GM12878 (cell line): ENCODE measurements at regions not wholly inside any gene's neighbourhood (a gene's known extent, or its start where the extent isn't known, plus 50 kb on each side); places are given as distances from the start of the nearest gene placed in this dataset.
A peak's percentile ranks its signal among the peaks of the same experiment; 100 is the strongest.

Experiments
- EED ChIP-seq: sonication (generic); IDR thresholded peaks from 2 replicates; pipeline ENCODE4 v1.6.1; 2016; ENCODE audit warnings: antibody characterized with exemption, low read depth
- IKZF2 ChIP-seq, 2 experiments: fragments of 450-650 bp; IDR thresholded peaks; 2 replicates each; pipeline ENCODE4 v1.6.1; 2017; ENCODE audit warnings: mild to moderate bottlenecking in 2 of 2, moderate library complexity in 2 of 2
- SIN3A ChIP-seq: IDR thresholded peaks from 2 replicates; pipeline ENCODE4 v1.6.1; 2012; ENCODE audit warnings: low read depth, low read length, improper control_type of control experiment
- TBL1XR1 ChIP-seq: IDR thresholded peaks from 2 replicates; pipeline ENCODE4 v1.6.1; 2012; ENCODE audit warnings: low read depth, low read length, improper control_type of control experiment
- ZNF274 ChIP-seq: IDR thresholded peaks from one replicate; pipeline ENCODE4 v1.8.0; 2011; ENCODE audit not compliant: insufficient read length, insufficient read depth
- TF ChIP-seq, protein P1 (sequence below): IDR thresholded peaks from 2 replicates; pipeline ENCODE4 v1.6.1; 2011; ENCODE audit warnings: mild to moderate bottlenecking, low read depth, low read length, moderate library complexity; ENCODE audit not compliant: insufficient replicate concordance
- TF ChIP-seq, protein P2 (sequence below): fragments of 450-650 bp; IDR thresholded peaks from 2 replicates; pipeline ENCODE4 v1.6.1; 2018; ENCODE audit warnings: borderline replicate concordance, mild to moderate bottlenecking; ENCODE audit not compliant: partially characterized antibody
- TF ChIP-seq, protein P3 (sequence below): fragments of 450-650 bp; IDR thresholded peaks from 2 replicates; pipeline ENCODE4 v1.6.1; 2016; ENCODE audit warnings: mild to moderate bottlenecking
- TF ChIP-seq, protein P4 (sequence below): IDR thresholded peaks from 2 replicates; pipeline ENCODE4 v1.6.1; 2012; ENCODE audit warnings: low read depth, low read length, improper control_type of control experiment
- TF ChIP-seq, protein P5 (sequence below): fragments of 450-650 bp; IDR thresholded peaks from 2 replicates; pipeline ENCODE4 v1.6.1; 2017; ENCODE audit warnings: mild to moderate bottlenecking, low read depth, inconsistent platforms; ENCODE audit not compliant: poor library complexity, severe bottlenecking
- TF ChIP-seq, protein P6 (sequence below): IDR thresholded peaks from 2 replicates; pipeline ENCODE4 v1.6.1; 2011; ENCODE audit warnings: borderline replicate concordance, low read depth, mild to moderate bottlenecking, moderate library complexity, low read length; ENCODE audit not compliant: insufficient read depth, poor library complexity, severe bottlenecking

DNA sequence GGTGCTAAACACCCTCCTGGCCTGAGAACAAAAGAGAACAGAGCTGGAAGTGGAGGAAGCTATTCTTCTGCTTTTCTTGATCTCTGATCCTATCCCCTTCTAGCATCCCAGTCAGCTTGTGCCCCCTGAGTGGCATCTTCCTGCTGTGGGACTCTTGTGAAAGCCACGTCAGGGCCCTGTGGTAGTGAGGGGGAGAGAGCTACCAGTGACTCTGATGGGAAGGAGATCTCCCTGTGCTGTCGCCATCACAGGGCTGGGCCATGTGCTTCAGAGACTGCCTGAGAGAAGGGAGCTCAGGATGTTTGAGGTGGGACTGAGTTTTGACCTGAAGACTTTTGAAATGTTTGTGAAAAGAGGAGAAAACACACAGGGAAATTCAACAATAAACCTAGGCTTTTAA lies 107.6 kb upstream of the FUT8 start (continued):
- TF ChIP-seq, protein P1, sequence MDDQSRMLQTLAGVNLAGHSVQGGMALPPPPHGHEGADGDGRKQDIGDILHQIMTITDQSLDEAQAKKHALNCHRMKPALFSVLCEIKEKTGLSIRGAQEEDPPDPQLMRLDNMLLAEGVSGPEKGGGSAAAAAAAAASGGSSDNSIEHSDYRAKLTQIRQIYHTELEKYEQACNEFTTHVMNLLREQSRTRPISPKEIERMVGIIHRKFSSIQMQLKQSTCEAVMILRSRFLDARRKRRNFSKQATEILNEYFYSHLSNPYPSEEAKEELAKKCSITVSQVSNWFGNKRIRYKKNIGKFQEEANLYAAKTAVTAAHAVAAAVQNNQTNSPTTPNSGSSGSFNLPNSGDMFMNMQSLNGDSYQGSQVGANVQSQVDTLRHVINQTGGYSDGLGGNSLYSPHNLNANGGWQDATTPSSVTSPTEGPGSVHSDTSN: no peak
- TF ChIP-seq, protein P2, sequence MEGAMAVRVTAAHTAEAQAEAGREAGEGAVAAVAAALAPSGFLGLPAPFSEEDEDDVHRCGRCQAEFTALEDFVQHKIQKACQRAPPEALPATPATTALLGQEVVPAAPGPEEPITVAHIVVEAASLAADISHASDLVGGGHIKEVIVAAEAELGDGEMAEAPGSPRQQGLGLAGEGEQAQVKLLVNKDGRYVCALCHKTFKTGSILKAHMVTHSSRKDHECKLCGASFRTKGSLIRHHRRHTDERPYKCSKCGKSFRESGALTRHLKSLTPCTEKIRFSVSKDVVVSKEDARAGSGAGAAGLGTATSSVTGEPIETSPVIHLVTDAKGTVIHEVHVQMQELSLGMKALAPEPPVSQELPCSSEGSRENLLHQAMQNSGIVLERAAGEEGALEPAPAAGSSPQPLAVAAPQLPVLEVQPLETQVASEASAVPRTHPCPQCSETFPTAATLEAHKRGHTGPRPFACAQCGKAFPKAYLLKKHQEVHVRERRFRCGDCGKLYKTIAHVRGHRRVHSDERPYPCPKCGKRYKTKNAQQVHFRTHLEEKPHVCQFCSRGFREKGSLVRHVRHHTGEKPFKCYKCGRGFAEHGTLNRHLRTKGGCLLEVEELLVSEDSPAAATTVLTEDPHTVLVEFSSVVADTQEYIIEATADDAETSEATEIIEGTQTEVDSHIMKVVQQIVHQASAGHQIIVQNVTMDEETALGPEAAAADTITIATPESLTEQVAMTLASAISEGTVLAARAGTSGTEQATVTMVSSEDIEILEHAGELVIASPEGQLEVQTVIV: no peak
- TF ChIP-seq, protein P3, sequence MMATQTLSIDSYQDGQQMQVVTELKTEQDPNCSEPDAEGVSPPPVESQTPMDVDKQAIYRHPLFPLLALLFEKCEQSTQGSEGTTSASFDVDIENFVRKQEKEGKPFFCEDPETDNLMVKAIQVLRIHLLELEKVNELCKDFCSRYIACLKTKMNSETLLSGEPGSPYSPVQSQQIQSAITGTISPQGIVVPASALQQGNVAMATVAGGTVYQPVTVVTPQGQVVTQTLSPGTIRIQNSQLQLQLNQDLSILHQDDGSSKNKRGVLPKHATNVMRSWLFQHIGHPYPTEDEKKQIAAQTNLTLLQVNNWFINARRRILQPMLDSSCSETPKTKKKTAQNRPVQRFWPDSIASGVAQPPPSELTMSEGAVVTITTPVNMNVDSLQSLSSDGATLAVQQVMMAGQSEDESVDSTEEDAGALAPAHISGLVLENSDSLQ: no peak
- TF ChIP-seq, protein P4, sequence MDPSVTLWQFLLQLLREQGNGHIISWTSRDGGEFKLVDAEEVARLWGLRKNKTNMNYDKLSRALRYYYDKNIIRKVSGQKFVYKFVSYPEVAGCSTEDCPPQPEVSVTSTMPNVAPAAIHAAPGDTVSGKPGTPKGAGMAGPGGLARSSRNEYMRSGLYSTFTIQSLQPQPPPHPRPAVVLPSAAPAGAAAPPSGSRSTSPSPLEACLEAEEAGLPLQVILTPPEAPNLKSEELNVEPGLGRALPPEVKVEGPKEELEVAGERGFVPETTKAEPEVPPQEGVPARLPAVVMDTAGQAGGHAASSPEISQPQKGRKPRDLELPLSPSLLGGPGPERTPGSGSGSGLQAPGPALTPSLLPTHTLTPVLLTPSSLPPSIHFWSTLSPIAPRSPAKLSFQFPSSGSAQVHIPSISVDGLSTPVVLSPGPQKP: no peak
- TF ChIP-seq ZNF274: no peak
- TF ChIP-seq, protein P5, sequence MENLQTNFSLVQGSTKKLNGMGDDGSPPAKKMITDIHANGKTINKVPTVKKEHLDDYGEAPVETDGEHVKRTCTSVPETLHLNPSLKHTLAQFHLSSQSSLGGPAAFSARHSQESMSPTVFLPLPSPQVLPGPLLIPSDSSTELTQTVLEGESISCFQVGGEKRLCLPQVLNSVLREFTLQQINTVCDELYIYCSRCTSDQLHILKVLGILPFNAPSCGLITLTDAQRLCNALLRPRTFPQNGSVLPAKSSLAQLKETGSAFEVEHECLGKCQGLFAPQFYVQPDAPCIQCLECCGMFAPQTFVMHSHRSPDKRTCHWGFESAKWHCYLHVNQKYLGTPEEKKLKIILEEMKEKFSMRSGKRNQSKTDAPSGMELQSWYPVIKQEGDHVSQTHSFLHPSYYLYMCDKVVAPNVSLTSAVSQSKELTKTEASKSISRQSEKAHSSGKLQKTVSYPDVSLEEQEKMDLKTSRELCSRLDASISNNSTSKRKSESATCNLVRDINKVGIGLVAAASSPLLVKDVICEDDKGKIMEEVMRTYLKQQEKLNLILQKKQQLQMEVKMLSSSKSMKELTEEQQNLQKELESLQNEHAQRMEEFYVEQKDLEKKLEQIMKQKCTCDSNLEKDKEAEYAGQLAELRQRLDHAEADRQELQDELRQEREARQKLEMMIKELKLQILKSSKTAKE: no peak
- no peak for TF ChIP-seq SIN3A
- 0 out of 4 replicates have a peak, but pooled peaks of 1 of the 2 experiments have one; percentile 28 for TF ChIP-seq IKZF2 (IDR thresholded peaks at IDR 0.05)
- TF ChIP-seq, protein P6, sequence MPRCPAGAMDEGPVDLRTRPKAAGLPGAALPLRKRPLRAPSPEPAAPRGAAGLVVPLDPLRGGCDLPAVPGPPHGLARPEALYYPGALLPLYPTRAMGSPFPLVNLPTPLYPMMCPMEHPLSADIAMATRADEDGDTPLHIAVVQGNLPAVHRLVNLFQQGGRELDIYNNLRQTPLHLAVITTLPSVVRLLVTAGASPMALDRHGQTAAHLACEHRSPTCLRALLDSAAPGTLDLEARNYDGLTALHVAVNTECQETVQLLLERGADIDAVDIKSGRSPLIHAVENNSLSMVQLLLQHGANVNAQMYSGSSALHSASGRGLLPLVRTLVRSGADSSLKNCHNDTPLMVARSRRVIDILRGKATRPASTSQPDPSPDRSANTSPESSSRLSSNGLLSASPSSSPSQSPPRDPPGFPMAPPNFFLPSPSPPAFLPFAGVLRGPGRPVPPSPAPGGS: no peak
- no peak for TF ChIP-seq TBL1XR1
- 0 out of 2 replicates have a peak, but pooled peaks have one; percentile 19 for TF ChIP-seq EED
